ENCODE measurements at regions not wholly inside any gene's neighbourhood (a gene's known extent, or its start where the extent isn't known, plus 50 kb on each side); places are given as distances from the start of the nearest gene placed in this dataset.
"Not testable (repeated sequence)": the region's sequence is repeated elsewhere in the genome, so short reads cannot be mapped to it uniquely, and the experiment has no call there.

DNA sequence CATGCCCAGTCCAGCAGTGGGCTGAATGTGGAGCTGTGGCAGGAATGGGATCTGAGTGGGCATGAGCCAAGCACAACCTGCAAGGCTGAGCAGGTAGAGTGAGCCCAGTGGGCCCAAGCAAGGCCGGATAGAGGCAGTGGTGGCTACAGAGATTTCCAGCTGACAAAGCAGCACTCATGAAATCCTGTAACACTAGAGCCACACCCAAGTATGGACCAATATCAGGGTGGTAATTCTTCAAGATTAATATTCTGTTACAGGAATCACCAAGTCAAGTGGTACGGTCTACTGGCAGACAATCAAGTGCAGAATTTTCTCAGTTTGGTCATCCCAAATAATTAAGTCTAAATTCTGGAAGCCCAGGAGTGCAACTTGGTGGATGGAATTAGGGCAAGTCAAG, 132.4 kb upstream of the ENPEP start (continued):
- TF ChIP-seq ZNF639 (CRISPR knock-in tag; conservative IDR thresholded peaks at IDR 0.05) = no peak
- TF ChIP-seq SNAI1 (CRISPR knock-in tag; IDR thresholded peaks at IDR 0.05; ENCODE audit: borderline replicate concordance) = no peak
- no peak for TF ChIP-seq HDAC2 (CRISPR knock-in tag; IDR thresholded peaks at IDR 0.05)
- TF ChIP-seq ARHGAP35 (CRISPR knock-in tag; IDR thresholded peaks at IDR 0.05; ENCODE audit: borderline replicate concordance) = no peak
- no peak for TF ChIP-seq ZNF598 (CRISPR knock-in tag; IDR thresholded peaks at IDR 0.05; ENCODE audit: borderline replicate concordance)
- TF ChIP-seq CAMTA2 (CRISPR knock-in tag; IDR thresholded peaks at IDR 0.05; ENCODE audit: borderline replicate concordance) = no peak

DNA sequence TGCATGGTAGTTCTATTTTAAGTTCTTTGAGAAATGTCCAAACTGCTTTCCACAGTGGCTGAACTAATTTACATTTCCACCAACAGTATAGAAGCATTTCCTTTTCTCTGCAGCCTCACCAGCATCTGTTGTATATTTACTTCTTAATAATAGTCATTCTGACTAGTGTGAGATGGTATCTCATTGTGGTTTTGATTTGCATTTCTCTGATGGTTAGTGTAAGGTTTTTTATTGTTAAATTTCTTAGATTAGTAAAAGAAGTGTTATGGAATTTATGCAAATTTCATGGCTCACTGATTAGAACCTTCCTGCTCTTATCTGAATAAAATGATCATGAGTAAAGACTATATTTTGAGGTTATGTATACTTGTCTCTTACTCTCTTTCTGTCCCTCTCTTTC, 134.8 kb upstream of the ENPEP start:
- not testable (repeated sequence) for BruUV-seq (replicated peaks)

DNA sequence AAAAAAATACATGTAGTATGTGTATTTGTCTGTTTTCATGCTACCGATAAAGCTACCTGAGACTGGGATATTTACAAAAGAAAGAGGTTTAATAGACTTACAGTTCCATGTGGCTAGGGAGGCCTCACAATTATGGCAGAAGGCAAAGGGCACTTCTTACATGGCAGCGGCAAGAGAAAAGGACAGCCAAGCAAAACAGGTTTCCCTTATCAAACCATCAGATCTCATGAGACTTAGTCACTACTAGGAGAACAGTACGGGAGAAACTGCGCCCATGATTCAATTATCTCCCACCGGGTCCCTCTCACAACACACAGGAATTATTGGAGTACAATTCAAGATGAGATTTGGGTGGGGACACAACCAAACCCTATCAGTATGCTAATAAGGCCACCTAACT, 137.0 kb upstream of the ELOVL6 start:
- FAIRE-seq = no peak
- Histone ChIP-seq H3K4me1 (ENCODE audit: insufficient read depth, low read length) (no peaks in the 10 kb centered on the region), H3K4me2 (ENCODE audit: low read depth, low read length) (no peak overlapping the region), H4K20me1 (ENCODE audit: insufficient read depth, low read length) (no peaks in the 10 kb centered on the region), H3K4me3 (replicated peaks in 1 of 3; ENCODE audit: insufficient read depth in 1 of 3, low read depth in 2 of 3, low read length in 3 of 3) (no peak overlapping the region), H3K36me3 (replicated peaks in 1 of 2; ENCODE audit: control insufficient read depth in 1 of 2, insufficient read depth in 2 of 2, low read length in 2 of 2) (no peaks in the 10 kb centered on the region), H3K79me2 (ENCODE audit: insufficient read depth, low read length) (no peaks in the 10 kb centered on the region), H3K9me3 (ENCODE audit: low read length) (no peaks in the 10 kb centered on the region), H3K9ac (ENCODE audit: insufficient read depth, low read depth, low read length) (no peak overlapping the region), H2AFZ (ENCODE audit: low read length) (no peak overlapping the region), H3K27me3 (ENCODE audit: control insufficient read depth in 1 of 2, insufficient read depth in 2 of 2, low read length in 2 of 2) (no peaks in the 10 kb centered on the region), H3K27ac (ENCODE audit: extremely low read length, insufficient read depth, low read length) (no peak overlapping the region)
- 49% methylated on average over 5 of the region's 5 CpGs for WGBS (ENCODE audit: low lambda C conversion rate)
- in situ Hi-C loops (cut with HindIII; ENCODE audit: extremely low pct_ligation_motif_present, low pct_unique_long_range_greater_than_20kb) (no loop called here), intact Hi-C loops (cut with micrococcal nuclease; ENCODE audit: unreplicated experiment) (no loop called here)
- ChIA-PET POLR2A (no interaction called here), CTCF (ENCODE audit: low intra/inter-chr PET ratio, low total read pairs) (no interaction called here)
- no TSS peak for BruUV-seq (replicated peaks)
- DNase-seq (ENCODE audit: low spot score) = no peak
- ATAC-seq = no peak
- no peak for TF ChIP-seq ZSCAN30 (CRISPR knock-in tag; IDR thresholded peaks at IDR 0.05)
- TF ChIP-seq SMAD1 (CRISPR knock-in tag; IDR thresholded peaks at IDR 0.05; ENCODE audit: borderline replicate concordance, low read depth) = no peak
- TF ChIP-seq NFATC3 (CRISPR knock-in tag; IDR thresholded peaks at IDR 0.05) = no peak
- TF ChIP-seq, protein P1, sequence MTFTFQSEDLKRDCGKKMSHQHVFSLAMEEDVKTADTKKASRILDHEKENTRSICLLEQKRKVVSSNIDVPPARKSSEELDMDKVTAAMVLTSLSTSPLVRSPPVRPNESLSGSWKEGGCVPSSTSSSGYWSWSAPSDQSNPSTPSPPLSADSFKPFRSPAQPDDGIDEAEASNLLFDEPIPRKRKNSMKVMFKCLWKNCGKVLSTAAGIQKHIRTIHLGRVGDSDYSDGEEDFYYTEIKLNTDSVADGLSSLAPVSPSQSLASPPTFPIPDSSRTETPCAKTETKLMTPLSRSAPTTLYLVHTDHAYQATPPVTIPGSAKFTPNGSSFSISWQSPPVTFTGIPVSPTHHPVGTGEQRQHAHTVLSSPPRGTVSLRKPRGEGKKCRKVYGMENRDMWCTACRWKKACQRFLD (CRISPR knock-in tag; IDR thresholded peaks at IDR 0.05; ENCODE audit: borderline replicate concordance) = no peak
- TF ChIP-seq EED (CRISPR knock-in tag; IDR thresholded peaks at IDR 0.05) = no peak
- no peak for TF ChIP-seq ZBTB38 (CRISPR knock-in tag; IDR thresholded peaks at IDR 0.05)
- TF ChIP-seq ZBTB39 (CRISPR knock-in tag; IDR thresholded peaks at IDR 0.05) = no peak
- TF ChIP-seq ZNF33A (CRISPR knock-in tag; IDR thresholded peaks at IDR 0.05; ENCODE audit: borderline replicate concordance) = no peak

More for the DNA sequence above, 134.8 kb upstream of the ENPEP start:
- H3K4me2 ChIP-seq (ENCODE audit: low read depth, low read length); H3K4me1 ChIP-seq (ENCODE audit: insufficient read depth, low read length); H3K36me3 ChIP-seq (replicated peaks in 1 of 2; ENCODE audit: control insufficient read depth in 1 of 2, insufficient read depth in 2 of 2, low read length in 2 of 2); H3K4me3 ChIP-seq (replicated peaks in 1 of 3; ENCODE audit: insufficient read depth in 1 of 3, low read depth in 2 of 3, low read length in 3 of 3); POLR2A ChIA-PET; H3K9ac ChIP-seq (ENCODE audit: insufficient read depth, low read depth, low read length); CTCF ChIA-PET (ENCODE audit: low intra/inter-chr PET ratio, low total read pairs); H3K27me3 ChIP-seq (ENCODE audit: control insufficient read depth in 1 of 2, insufficient read depth in 2 of 2, low read length in 2 of 2); H3K9me3 ChIP-seq (ENCODE audit: low read length); ATAC-seq; H4K20me1 ChIP-seq (ENCODE audit: insufficient read depth, low read length); H3K79me2 ChIP-seq (ENCODE audit: insufficient read depth, low read length); DNase-seq (ENCODE audit: low spot score); H2AFZ ChIP-seq (ENCODE audit: low read length); H3K27ac ChIP-seq (ENCODE audit: extremely low read length, insufficient read depth, low read length); FAIRE-seq: not testable (repeated sequence)
- in situ Hi-C loops (cut with HindIII; ENCODE audit: extremely low pct_ligation_motif_present, low pct_unique_long_range_greater_than_20kb) = loop anchor here (10.0 kb wide), 1 partner anchor 174 kb away; no protein-coding TSS in a partner anchor
- intact Hi-C loops (cut with micrococcal nuclease; ENCODE audit: unreplicated experiment) = loop anchor here (5.0 kb wide), 1 partner anchor 334 kb away; no protein-coding TSS in a partner anchor

All from HepG2 (cell line).